Stromal cell of bone marrow (primary cell): ENCODE measurements at regions not wholly inside any gene's neighbourhood (a gene's known extent, or its start where the extent isn't known, plus 50 kb on each side); places are given as distances from the start of the nearest gene placed in this dataset.

Experiments
- DNase-seq: peaks from one replicate; pipeline ENCODE4 v3.0.0-alpha.2; 2012; ENCODE audit warnings: low read depth

DNA sequence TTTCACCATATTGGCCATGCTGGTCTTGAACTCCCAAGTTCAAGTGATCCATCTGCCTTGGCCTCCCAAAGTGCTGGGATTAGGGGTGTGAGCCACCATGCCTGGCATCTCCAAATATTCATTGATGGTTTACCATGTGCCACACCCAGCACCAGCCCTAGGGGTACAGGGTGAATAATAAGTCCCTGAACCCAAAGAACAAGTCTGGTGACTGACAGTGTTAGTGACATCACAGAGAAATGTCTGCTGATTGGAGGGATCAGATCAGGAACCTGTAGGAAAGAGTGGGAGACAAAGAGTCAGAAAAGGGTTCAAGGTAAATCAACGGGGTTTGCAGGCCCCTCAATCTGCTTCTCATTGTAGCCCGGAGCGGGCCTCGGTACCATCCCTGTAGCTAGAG is 118.4 kb upstream of the NABP1 start:
- DNase-seq = no peak

DNA sequence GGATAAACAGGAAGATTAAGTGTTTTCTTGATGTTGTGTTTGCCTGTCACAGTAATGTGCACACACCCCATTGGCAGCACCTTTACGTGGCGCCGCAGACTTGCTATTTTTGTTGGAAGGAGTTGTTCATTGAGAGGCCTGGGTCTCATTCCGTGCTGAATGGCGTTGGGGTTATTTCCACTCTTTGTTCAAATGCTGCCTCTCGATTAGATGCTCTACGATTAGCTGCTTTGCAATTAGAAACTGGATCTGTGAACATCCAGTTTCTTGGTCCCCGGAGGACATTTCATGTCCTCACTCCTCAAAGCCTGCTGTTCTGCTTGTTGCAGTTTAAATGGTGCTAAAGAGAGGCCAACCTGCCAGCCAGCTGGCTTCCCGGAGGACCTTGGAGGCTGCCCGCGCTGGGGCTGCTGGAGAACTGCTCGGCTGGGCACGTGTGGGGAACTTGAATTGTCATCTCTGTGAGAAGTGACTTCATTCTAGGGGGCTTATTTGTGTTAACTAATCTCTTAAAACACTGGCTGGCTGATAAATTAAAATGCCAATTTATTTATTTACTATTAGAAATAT is 117.4 kb upstream of the NABP1 start:
- DNase-seq = no peak

DNA sequence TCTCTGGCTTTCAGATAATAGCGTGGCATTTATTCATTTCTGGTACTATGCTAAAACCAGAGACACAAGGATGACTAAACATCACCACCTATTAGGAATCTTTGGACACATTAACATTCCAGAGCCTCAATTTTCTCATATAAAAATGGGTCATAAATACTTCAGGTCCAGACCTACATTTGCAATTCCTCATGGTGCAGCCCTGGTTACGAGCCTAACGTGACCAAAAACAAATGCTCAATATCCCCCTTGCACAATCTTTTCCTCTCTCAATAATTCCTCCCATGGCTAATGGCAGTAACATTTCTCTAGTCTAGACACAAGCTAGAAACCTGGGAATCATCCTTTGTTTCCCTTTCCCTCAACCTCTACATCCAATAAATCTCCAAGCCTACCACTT is 112.8 kb upstream of the NABP1 start:
- no peak for DNase-seq

DNA sequence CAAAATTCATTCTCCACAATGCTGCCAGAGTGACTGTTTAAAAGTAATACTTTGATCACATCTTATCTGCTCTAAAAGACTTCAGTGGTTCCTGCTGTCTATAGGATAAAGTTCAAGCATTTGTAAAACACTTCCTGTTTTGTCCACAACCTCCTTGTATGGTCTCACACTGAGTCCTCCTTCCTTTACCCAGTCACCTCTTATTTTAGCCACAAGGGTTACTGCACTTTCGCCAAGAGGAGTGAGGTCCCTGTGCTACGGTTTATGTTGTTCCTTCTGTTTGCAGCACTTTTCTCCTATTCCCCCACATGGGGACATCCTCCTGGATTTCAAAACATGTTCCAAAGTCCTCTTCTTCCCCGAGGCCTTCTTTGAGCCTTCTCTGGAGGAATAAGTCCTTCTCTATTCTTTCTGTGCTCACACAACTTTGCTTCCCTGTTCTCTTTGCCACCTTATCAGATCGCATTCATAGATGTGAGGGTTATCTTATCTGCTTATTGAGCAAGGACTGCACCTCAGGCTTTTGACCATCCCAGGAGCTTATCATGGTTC is 112.2 kb upstream of the NABP1 start:
- DNase-seq = no peak

DNA sequence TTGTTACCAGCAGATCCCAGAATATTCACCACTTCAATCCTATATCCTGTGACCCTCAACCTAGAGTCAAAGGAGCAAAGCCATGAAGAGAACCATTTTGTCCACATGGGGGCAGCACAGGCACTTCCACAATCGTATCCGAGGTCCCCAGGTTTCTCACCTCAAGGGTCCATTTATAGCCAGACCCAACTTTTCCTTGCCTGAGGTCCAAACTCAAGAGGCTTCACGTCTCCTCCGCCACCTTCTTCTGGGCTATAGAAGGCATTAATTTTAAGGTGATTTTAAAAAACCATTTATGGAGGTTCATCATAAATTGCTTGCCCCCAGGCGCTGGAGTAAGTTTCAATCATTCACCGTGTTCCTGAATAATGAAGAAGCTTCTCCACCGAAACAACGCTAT is 111.6 kb upstream of the NABP1 start:
- DNase-seq = peak; percentile 28

DNA sequence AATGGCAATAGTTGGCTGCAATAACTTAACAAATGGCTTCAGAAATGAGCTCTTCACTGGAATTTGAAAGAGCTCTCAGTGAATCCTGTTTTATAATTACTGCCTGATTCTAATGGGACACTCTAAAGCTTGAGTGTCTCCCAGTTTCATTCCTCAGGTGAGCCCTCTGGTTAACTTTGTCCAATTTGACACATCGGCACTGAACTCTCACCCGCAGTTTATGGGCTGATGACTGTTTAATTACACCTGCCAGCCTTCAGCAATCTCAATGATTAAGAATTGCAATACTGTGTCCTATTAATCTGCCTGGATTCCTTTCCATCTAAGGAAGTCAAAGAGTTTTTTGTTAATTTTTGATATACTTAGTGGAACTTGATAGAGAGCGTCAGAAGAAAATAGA is 110.7 kb upstream of the NABP1 start:
- no peak for DNase-seq

DNA sequence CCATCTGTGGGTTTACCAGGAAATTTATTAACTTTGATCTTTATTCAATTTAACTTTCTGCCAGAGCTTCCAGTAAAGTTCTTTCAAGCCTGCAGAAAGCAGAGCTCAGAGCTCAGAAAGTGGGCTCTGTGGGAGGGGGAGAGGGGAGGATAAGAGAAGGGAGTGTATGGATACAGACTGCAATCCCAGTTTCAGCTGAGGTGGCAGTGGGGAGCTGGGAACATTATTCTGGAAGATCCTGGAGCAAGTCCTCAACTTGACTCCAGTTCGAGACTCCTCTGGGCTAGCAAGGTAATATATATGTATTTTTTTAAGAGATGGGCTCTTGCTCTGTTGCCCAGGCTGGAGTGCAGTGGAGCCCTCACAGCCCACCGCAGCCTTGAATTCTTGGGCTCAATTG is 108.9 kb upstream of the NABP1 start:
- DNase-seq = no peak

DNA sequence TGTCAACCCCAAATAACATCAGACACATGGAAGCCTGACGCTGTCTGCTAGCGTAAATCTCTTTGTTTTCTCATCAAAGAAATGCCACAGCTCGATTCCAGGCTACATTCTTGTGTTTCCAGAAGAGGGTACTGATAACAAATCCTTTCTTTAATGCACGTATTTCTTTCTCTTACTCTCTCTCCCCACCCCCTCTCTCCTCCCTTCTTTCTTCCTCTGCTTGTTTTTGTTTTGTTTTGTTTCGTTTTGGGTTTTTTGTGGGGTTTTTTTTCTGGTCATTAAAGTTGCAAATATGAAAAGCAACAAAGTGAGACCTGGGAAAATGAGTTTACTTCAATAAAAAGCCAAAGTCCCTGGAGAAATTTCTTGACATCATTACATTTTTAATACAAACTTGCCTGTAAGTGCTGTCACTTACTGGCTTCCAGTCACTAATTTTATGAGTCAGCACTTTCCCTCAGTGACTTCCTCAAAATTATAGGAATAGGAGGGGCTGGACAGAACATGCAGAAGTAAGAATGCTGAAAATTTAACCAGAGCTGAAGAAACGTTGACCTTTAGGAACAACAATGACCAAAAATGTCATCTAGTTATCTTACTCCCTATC is 106.7 kb upstream of the NABP1 start:
- peak; percentile 66 for DNase-seq

DNA sequence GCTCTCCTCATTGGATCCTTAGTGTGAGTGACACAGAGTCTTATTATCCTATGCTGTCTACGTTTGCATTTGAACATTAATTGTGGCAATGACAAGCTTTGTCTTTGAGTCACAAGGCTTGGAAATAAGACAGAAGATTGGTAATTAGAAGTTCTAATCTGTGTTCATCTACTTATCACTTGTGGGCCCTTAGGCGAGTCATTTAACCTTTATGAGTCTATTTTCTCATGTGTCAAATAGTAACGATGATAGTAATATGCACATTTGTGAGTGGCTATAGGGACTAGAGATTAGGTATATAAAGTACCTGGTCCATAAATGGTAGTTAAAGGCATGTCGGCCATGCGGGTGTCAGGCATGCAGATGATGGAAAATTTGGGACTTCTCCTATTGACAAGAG is 105.6 kb upstream of the NABP1 start:
- DNase-seq = no peak

DNA sequence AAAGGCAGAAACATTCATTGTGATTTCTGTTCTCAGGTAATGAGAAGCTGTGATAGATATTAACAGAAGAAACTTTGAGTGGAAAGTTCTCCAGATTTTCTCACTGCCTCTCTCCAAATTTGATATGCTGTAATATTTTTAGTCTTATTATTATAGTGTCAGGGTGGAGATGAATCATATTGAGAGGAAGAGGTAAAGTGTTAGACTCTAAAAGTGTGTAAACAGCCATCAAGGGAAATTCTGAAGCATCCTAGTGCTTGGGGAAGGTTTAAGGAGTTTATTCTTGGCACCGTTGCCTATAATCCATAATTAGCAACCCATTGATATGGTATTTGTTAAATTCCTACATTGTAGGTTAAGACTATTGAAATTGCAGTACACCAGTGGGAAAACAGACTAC is 104.7 kb upstream of the NABP1 start:
- no peak for DNase-seq

DNA sequence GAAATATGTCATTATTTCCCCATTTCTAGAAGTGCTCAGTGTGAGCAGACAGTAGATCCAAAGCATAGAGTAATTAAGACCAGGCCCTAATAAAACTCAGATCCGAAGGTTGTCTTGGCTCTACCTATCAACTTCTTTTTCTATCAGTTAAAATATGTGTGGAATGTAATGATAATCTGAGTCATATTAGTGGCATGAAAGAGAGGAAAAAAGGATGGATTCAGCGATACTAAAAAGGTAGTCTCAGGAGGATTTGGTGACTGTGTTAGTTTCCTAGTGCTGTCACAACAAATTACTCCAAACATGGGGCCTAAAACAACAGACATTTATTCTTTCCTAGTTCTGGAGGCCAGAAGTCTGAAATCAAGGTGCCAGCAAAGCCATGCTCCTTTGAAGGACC is 103.7 kb upstream of the NABP1 start:
- DNase-seq = no peak

DNA sequence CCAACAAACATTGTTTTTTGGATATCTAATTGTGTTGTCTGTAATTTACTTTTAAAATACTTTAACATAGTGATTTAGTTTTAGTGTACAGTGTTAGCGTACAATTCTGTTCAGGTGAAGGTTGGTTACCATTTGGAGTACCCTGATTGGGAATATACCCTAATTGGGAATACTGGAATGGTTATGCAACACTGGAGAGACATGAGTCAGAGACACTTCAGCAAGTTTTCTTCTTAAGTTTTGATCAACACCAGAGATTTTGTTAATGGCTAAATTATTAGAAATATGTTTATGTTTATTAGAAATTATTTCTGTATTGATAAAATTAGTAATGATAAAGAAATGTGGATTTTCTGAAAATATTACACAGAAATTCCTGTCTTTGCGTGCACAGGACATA is 100.3 kb upstream of the NABP1 start:
- DNase-seq = no peak

DNA sequence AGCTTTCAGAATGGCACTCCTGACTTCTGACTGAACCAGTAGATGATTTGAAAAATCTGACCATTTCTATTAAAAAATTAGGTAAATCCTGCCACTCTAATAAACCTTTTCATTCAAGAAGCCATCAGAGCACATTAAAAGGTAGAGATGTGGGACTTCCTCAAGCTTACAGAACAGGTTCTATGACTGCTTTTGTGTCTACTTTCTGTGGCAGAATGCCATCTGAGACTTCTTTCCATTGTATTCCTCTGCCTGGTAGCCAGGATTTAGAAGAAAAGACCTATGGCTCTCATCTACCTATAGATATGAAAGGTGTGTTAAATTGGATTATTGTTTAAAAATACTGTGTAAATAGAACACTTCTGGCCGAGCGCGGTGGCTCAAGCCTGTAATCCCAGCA is 99.9 kb upstream of the NABP1 start:
- no peak for DNase-seq

DNA sequence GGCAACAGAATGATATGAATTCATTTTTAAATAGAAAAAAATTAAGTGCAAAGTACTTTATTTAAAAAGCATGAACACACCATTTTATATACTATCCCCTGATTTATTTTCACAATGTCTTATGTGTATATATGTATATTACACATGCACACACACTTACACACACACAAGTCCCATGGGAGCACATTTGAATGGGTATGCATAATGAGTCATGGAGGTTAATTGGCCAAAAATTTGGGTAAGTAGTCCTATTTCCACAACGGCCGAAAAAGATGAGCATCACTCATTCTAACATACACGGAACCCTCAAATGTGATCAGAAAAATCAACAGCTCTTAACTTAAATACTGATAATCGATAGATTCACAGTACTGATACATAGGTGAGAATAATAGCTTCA is 97.4 kb upstream of the NABP1 start:
- no peak for DNase-seq

DNA sequence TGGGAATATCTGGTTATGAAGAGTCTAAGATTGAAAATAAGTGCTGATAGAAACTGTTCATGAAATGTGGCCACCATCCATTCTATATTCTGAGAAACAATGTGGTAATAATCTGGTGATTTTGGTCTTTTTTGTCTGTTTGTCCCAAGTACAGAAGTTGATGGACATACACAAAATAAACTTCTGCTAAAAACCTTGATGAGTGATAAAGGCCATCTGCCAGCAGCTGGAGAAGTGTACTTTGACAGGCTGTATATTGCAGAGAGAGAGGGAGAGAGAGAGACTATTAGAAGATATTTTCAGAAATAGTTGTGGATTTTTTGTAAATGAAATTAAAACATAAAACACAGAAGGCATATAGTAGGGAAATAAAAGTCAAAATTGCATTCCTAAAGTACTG is 96.9 kb upstream of the NABP1 start:
- no peak for DNase-seq

DNA sequence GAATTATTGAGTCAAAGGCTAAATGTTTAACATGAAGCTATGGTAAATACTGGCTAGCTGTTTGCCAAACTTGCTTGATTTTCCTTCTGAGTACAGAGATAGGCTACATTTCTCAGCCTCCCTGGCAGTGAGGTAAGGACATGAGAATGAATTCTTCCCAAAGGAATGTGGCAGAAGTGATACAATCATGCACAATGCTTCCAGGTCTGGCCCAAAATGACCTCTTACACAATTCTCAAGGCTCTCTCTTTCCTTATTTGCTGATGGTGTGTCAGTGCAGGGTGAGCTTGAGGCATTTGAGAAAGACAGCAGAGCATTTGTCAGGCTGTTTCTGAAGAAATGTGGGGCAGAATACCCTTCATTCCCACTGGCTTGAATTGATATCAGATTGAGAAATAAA is 95.6 kb upstream of the NABP1 start:
- peak; percentile 44 for DNase-seq

DNA sequence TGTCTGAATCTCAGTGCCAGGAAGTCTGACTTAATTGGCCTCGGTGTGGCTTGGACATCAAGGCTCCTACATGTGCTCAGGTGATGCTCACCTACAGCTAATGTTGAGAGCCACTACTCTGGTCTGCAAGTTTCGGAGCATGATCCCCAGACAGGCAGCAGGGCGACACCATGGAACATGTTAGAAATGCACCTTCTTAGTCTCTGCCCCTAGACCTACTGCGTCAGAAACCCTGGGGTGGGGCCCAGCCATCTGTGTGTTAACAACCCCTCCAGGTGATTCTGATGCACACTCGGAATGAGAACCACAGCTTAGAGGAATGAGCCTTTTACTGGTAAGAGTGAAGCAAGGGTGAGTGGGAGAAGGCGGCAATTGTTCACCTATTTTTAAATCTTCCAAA is 86.9 kb upstream of the NABP1 start:
- no peak for DNase-seq

DNA sequence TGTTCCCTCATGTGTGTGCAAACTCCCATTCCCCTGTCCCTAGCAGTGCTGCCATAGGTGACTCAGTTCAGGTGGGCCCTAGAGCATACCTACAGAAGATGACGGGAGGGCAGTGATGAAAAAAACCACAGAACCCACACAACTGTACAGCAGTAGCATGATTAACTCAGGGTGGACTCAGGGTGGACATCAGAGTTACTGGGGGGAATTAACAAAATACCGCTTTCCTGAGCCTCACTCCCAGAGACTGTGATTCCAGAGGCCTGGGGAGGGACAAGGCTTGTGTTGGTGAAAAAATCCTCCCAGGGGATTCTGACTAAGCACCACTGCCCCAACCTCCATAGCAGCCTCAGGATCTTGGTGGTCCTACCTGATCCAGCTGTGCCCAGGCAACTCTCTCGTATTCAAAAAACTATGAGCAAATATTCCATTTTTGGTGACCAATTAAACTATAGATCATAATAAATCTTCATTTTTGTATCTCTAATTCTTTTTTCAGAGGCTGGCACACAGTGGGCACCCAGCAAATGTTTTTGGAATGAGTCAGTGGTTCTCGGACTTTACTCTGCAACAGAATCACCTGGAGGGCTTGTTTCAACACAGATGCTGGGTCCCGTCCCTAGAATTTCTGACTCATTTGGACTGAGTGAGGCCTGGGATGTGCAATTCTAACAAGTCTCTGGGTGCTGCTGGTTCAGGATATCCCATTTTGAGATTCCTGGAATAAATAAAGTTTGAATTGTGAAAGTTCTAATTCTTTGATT is 84.1 kb upstream of the NABP1 start:
- peak; percentile 38 for DNase-seq

DNA sequence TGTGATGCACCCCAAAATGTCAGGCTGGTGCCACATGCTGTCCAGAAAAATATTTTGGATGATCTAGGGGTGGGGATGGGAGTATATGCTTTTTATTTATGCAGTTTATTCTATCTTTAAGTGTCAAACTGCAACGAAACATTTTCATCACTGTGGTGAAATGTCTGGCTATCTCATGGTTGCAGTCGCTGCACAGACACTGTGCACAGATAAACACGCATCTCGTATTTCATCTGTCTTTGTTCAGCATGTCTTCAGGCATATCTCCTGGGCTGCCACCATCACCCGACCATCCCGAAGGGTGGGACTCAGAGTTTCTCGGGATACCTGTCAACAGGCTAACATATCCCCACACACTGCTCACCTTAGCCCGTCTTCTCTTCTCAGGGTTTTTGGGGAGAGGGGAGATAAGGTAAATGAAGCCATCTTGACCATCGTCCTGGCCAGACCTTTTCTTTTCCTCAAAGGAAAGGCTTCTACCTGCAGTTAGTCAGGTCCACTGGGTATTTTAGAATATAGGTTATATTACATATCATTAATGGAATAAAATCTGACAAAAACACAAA is 80.7 kb upstream of the NABP1 start:
- DNase-seq = no peak

DNA sequence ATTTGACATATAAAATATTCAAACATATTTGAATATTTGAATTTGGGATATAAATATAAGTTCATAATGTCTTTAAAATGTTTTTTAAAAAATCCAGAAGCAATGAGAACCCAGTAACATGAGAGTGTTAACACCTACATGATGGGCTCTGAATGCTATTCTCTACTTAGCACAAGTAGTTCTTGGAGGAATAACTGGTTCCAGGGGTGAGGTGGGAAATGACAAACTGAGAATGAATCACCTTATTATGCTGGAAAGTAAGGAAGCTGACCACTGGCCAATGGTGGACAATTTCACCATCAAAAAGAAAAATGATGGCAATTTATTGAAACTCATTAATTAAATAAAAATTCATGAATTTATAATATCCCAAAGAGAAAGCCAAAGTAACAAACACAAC is 79.6 kb upstream of the NABP1 start:
- DNase-seq = no peak

DNA sequence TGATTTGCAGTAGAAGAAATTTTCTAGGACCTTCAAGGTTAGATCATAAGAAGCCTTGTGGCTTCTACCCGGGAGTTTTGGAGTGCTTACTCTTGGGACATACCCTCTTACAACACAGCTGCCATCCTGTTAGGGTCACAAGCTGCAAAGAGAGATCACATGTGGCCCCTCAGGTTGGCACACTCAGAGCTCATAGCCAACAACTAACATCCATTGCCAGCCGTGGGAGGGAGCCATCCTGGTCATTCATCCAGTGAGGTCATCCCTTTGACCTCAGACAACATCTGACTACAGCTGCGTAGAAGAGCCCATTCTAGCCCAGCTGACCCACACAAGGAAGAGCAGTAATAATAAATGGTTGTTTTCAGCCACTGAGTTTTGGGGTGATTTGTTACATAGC is 76.9 kb upstream of the NABP1 start:
- no peak for DNase-seq

DNA sequence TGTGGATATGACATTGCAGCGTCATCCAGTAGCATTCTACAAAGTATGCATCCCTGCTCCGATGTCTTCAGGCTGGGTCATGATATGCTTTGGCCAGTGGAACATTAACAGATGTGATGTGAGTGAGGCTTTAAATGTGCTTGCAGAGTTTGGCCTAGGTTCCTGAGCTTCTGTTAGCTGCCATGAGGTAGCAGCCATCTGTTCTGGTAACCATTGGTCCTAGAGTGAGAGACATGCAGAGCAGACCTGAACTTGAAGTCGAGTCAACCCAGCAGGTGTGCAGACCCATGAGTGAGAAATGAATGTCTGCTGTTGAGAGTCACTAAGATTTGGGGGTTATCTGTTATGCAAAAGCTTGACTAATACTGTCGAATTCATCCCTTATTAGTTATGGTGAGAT is 73.8 kb upstream of the NABP1 start:
- DNase-seq = no peak

DNA sequence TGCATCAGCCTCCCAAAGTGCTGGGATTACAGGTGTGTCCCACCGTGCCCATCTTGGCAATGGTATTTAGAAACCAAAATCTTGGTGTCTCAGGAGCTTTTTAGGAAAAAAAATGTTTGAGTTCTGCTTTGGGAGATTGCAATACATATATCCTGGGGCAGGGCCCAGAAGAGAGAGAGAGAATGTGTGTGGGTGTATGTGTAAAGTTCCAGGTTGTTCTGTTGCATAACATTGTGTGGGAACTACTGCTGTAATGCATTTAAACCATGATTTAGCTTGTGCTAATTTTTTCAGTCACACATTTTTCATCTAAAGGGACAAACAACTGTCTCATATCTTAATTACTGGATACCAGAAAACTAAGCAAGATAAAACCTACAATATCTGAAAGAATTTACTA is 70.8 kb upstream of the NABP1 start:
- no peak for DNase-seq
